ENCODE measurements at regions not wholly inside any gene's neighbourhood (a gene's known extent, or its start where the extent isn't known, plus 50 kb on each side); places are given as distances from the start of the nearest gene placed in this dataset.

- Histone ChIP-seq H2AFZ (ENCODE audit: low read length) (no peak overlapping the region), H3K27me3 (ENCODE audit: control insufficient read depth in 1 of 2, insufficient read depth in 2 of 2, low read length in 2 of 2) (no peaks in the 10 kb centered on the region), H3K9ac (ENCODE audit: insufficient read depth, low read depth, low read length) (no peak overlapping the region), H3K4me3 (replicated peaks in 1 of 3; ENCODE audit: insufficient read depth in 1 of 3, low read depth in 2 of 3, low read length in 3 of 3) (no peak overlapping the region), H3K4me1 (ENCODE audit: insufficient read depth, low read length) (no peaks in the 10 kb centered on the region), H3K9me3 (ENCODE audit: low read length) (peaks cover 5% of the 10 kb centered on the region), H3K36me3 (replicated peaks in 1 of 2; ENCODE audit: control insufficient read depth in 1 of 2, insufficient read depth in 2 of 2, low read length in 2 of 2) (no peaks in the 10 kb centered on the region), H4K20me1 (ENCODE audit: insufficient read depth, low read length) (no peaks in the 10 kb centered on the region), H3K27ac (ENCODE audit: extremely low read length, insufficient read depth, low read length) (no peak overlapping the region), H3K4me2 (ENCODE audit: low read depth, low read length) (no peak overlapping the region), H3K79me2 (ENCODE audit: insufficient read depth, low read length) (no peaks in the 10 kb centered on the region)
- no peak for DNase-seq (ENCODE audit: low spot score)
- POLR2A ChIA-PET, result no interaction called here
- no peak for ATAC-seq
- no TSS peak for BruUV-seq (replicated peaks)
- in situ Hi-C loops (cut with HindIII; ENCODE audit: extremely low pct_ligation_motif_present, low pct_unique_long_range_greater_than_20kb) (no loop called here), intact Hi-C loops (cut with micrococcal nuclease; ENCODE audit: unreplicated experiment) (no loop called here)
- no peak for TF ChIP-seq MED8 (CRISPR knock-in tag; IDR thresholded peaks at IDR 0.05; ENCODE audit: insufficient replicate concordance)
- no peak for TF ChIP-seq ZNF646 (CRISPR knock-in tag; IDR thresholded peaks at IDR 0.05)
- WGBS (ENCODE audit: low lambda C conversion rate), result 0% methylated on average over 1 of the region's 1 CpG
- CTCF ChIA-PET (ENCODE audit: low intra/inter-chr PET ratio, low total read pairs), result no interaction called here
- FAIRE-seq, result no peak
These were observed 304.1 kb upstream of the FGF13 start for GRCh38 chrX:139015627-139016026.

All from HepG2 (cell line).